WTC11 (cell line): ENCODE measurements at regions not wholly inside any gene's neighbourhood (a gene's known extent, or its start where the extent isn't known, plus 50 kb on each side); places are given as distances from the start of the nearest gene placed in this dataset.

ENCODE experiments used
- ATAC-seq: fragments of 200-7000 bp; cut with Tn5 transposase; 2 replicates; pipeline ENCODE4 v1.10.0; 2021; ENCODE audit warnings: mild to moderate bottlenecking, moderate library complexity
- CTCF ChIA-PET: fragments of 300-600 bp; sonication (Branson Sonifier 250); formaldehyde crosslinking; loops from one replicate; lab custom pipeline; 2021; ENCODE audit warnings: antibody characterized with exemption; lab: Charles Lee
- POLR2A ChIA-PET: fragments of 350-600 bp; sonication (Branson Sonifier 250); formaldehyde crosslinking; loops from one replicate; lab custom pipeline; 2021; ENCODE audit warnings: antibody characterized with exemption; lab: Charles Lee
- DNase-seq: peaks from one replicate; pipeline ENCODE4 v3.0.0; 2021; ENCODE audit warnings: low spot score
- H3K27ac Mint-ChIP-seq: 2 replicates; pipeline ENCODE4 v1.8.0; 2021; ENCODE audit warnings: mixed read lengths
- H3K27me3 Mint-ChIP-seq: 2 replicates; pipeline ENCODE4 v1.8.0; 2021; ENCODE audit warnings: low read depth, mild to moderate bottlenecking, moderate library complexity, mixed read lengths
- H3K36me3 Mint-ChIP-seq: 2 replicates; pipeline ENCODE4 v1.8.0; 2021; ENCODE audit warnings: mixed read lengths
- H3K4me1 Mint-ChIP-seq: 2 replicates; pipeline ENCODE4 v1.8.0; 2022; ENCODE audit warnings: mixed read lengths
- H3K4me3 Mint-ChIP-seq: 2 replicates; pipeline ENCODE4 v1.8.0; 2021; ENCODE audit warnings: mild to moderate bottlenecking, moderate library complexity, mixed read lengths
- H3K9me3 Mint-ChIP-seq: 2 replicates; pipeline ENCODE4 v1.8.0; 2021; ENCODE audit warnings: mixed read lengths
- AFF4 ChIP-seq: sonication (generic); formaldehyde crosslinking; IDR thresholded peaks from 2 replicates; pipeline ENCODE4 v1.8.1; 2023; ENCODE audit warnings: mild to moderate bottlenecking, missing genetic modification reagents, borderline replicate concordance
- CREM ChIP-seq: sonication (generic); formaldehyde crosslinking; IDR thresholded peaks from 2 replicates; pipeline ENCODE4 v1.8.1; 2022; ENCODE audit warnings: mild to moderate bottlenecking, missing genetic modification reagents, moderate library complexity
- E2F1 ChIP-seq: sonication (generic); formaldehyde crosslinking; IDR thresholded peaks from 2 replicates; pipeline ENCODE4 v1.8.0; 2022; ENCODE audit warnings: mild to moderate bottlenecking, missing genetic modification reagents
- E2F5 ChIP-seq: sonication (generic); formaldehyde crosslinking; IDR thresholded peaks from 2 replicates; pipeline ENCODE4 v1.8.1; 2022; ENCODE audit warnings: mild to moderate bottlenecking, moderate library complexity, missing genetic modification reagents
- FOXK1 ChIP-seq: sonication (generic); formaldehyde crosslinking; IDR thresholded peaks from 2 replicates; pipeline ENCODE4 v1.8.0; 2022; ENCODE audit warnings: mild to moderate bottlenecking, moderate library complexity, missing genetic modification reagents
- FOXP4 ChIP-seq: sonication (generic); formaldehyde crosslinking; IDR thresholded peaks from 2 replicates; pipeline ENCODE4 v1.8.0; 2022; ENCODE audit warnings: mild to moderate bottlenecking, missing genetic modification reagents
- KAT7 ChIP-seq: sonication (generic); formaldehyde crosslinking; IDR thresholded peaks from 2 replicates; pipeline ENCODE4 v1.8.1; 2023; ENCODE audit warnings: missing genetic modification reagents, mild to moderate bottlenecking, borderline replicate concordance
- MYBL2 ChIP-seq: sonication (generic); formaldehyde crosslinking; IDR thresholded peaks from 2 replicates; pipeline ENCODE4 v1.8.1; 2023; ENCODE audit warnings: mild to moderate bottlenecking, moderate library complexity, missing genetic modification reagents
- OVOL2 ChIP-seq: fragments of 250-450 bp; sonication (Bioruptor Pico); IDR thresholded peaks from 2 replicates; pipeline ENCODE4 v1.9.0; 2021; ENCODE audit warnings: mild to moderate bottlenecking, borderline replicate concordance
- ZNF138 ChIP-seq: sonication (generic); formaldehyde crosslinking; conservative IDR thresholded peaks from 2 replicates; pipeline ENCODE4 v1.8.1; 2022; ENCODE audit warnings: mild to moderate bottlenecking, moderate library complexity, missing genetic modification reagents
- ZSCAN18 ChIP-seq: fragments of 250-450 bp; sonication (Bioruptor Pico); IDR thresholded peaks from 2 replicates; pipeline ENCODE4 v2.1.2; 2022; ENCODE audit warnings: mild to moderate bottlenecking, moderate library complexity
- TF ChIP-seq, protein P1 (sequence below): sonication (generic); formaldehyde crosslinking; IDR thresholded peaks from 2 replicates; pipeline ENCODE4 v1.8.1; 2023; ENCODE audit warnings: mild to moderate bottlenecking, missing genetic modification reagents
- TF ChIP-seq, protein P2 (sequence below): sonication (generic); formaldehyde crosslinking; IDR thresholded peaks from 2 replicates; pipeline ENCODE4 v1.8.1; 2023; ENCODE audit warnings: mild to moderate bottlenecking, moderate library complexity, missing genetic modification reagents
- TF ChIP-seq, protein P3 (sequence below): sonication (generic); formaldehyde crosslinking; IDR thresholded peaks from 2 replicates; pipeline ENCODE4 v1.8.1; 2022; ENCODE audit warnings: low read depth, missing genetic modification reagents, borderline replicate concordance
- TF ChIP-seq, protein P4 (sequence below): sonication (generic); formaldehyde crosslinking; IDR thresholded peaks from 2 replicates; pipeline ENCODE4 v1.8.0; 2023; ENCODE audit warnings: missing genetic modification reagents

DNA sequence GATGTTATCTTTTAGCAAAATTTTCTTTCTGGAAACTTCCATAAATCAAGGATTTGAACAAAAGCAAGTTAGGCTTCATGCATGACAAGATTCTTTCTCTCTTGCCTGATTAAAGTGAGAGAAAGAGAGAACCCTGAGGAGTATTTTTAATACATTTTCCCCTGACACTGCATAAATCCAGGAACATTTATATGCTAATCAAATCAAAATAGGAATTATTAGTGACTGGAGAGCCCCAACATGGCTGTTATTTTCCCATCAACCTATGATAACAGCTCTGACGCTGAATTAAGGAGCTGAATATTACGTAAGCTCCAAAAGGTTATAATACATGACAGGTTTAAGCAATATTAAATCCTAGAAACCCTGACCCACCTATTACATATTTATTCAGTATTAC is 930.2 kb upstream of the PIK3C3 start:
- H3K36me3 Mint-ChIP-seq, result no peaks in the 10 kb centered on the region
- no peak overlapping the region for H3K4me3 Mint-ChIP-seq
- ChIA-PET POLR2A (no interaction called here), CTCF (no interaction called here)
- no peak for ATAC-seq
- H3K4me1 Mint-ChIP-seq, result peaks cover 22% of the 10 kb centered on the region
- H3K9me3 Mint-ChIP-seq, result no peaks in the 10 kb centered on the region
- H3K27me3 Mint-ChIP-seq, result no peaks in the 10 kb centered on the region
- TF ChIP-seq E2F1, result no peak
- no peak for TF ChIP-seq FOXP4
- no peak for TF ChIP-seq ZNF138
- no peak for TF ChIP-seq AFF4 (CRISPR knock-in tag)
- no peak for TF ChIP-seq MYBL2 (CRISPR knock-in tag)
- no peak for TF ChIP-seq CREM (CRISPR knock-in tag)
- no peak for TF ChIP-seq ZSCAN18 (CRISPR knock-in tag)
- TF ChIP-seq KAT7, result no peak
- TF ChIP-seq, protein P1, sequence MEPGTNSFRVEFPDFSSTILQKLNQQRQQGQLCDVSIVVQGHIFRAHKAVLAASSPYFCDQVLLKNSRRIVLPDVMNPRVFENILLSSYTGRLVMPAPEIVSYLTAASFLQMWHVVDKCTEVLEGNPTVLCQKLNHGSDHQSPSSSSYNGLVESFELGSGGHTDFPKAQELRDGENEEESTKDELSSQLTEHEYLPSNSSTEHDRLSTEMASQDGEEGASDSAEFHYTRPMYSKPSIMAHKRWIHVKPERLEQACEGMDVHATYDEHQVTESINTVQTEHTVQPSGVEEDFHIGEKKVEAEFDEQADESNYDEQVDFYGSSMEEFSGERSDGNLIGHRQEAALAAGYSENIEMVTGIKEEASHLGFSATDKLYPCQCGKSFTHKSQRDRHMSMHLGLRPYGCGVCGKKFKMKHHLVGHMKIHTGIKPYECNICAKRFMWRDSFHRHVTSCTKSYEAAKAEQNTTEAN, result no peak
- TF ChIP-seq, protein P2, sequence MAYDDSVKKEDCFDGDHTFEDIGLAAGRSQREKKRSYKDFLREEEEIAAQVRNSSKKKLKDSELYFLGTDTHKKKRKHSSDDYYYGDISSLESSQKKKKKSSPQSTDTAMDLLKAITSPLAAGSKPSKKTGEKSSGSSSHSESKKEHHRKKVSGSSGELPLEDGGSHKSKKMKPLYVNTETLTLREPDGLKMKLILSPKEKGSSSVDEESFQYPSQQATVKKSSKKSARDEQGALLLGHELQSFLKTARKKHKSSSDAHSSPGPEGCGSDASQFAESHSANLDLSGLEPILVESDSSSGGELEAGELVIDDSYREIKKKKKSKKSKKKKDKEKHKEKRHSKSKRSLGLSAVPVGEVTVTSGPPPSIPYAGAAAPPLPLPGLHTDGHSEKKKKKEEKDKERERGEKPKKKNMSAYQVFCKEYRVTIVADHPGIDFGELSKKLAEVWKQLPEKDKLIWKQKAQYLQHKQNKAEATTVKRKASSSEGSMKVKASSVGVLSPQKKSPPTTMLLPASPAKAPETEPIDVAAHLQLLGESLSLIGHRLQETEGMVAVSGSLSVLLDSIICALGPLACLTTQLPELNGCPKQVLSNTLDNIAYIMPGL, result no peak
- no peak for TF ChIP-seq FOXK1
- TF ChIP-seq OVOL2, result no peak
- TF ChIP-seq, protein P3, sequence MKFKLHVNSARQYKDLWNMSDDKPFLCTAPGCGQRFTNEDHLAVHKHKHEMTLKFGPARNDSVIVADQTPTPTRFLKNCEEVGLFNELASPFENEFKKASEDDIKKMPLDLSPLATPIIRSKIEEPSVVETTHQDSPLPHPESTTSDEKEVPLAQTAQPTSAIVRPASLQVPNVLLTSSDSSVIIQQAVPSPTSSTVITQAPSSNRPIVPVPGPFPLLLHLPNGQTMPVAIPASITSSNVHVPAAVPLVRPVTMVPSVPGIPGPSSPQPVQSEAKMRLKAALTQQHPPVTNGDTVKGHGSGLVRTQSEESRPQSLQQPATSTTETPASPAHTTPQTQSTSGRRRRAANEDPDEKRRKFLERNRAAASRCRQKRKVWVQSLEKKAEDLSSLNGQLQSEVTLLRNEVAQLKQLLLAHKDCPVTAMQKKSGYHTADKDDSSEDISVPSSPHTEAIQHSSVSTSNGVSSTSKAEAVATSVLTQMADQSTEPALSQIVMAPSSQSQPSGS, result no peak
- no peak for TF ChIP-seq E2F5 (CRISPR knock-in tag)
- TF ChIP-seq, protein P4, sequence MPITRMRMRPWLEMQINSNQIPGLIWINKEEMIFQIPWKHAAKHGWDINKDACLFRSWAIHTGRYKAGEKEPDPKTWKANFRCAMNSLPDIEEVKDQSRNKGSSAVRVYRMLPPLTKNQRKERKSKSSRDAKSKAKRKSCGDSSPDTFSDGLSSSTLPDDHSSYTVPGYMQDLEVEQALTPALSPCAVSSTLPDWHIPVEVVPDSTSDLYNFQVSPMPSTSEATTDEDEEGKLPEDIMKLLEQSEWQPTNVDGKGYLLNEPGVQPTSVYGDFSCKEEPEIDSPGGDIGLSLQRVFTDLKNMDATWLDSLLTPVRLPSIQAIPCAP (CRISPR knock-in tag), result no peak
- DNase-seq, result no peak
- no peak overlapping the region for H3K27ac Mint-ChIP-seq
